ENCODE measurements at regions not wholly inside any gene's neighbourhood (a gene's known extent, or its start where the extent isn't known, plus 50 kb on each side); places are given as distances from the start of the nearest gene placed in this dataset.

DNA sequence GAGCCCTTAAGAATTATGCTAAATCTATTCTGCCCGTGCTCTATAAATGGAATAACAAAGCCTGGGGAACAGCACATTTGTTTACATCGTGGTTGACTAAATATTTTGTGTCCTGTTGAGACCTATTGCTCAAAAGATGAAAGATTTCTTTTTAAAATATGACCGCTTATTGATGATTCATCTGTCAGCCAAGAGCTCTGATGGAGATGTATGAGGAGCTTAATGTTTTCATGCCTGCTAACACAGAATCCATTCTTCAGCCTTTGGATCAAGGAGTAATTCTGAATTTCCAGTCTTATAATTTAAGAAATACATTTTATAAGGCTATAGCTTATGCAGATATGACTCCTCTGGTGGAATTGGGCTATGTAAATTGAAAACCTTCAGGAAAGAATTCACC lies 271.3 kb upstream of the FAT4 start:
- no peak overlapping the region for H3K4me2 ChIP-seq (ENCODE audit: low read length)
- ChIA-PET RAD21 (ENCODE audit: low non-redundant PET in 1 of 2, low total read pairs in 2 of 2, uncharacterized antibody in 2 of 2, unreplicated experiment in 2 of 2) (no interaction called here), POLR2A (no interaction called here), CTCF (no interaction called here)
- intact Hi-C loops (cut with micrococcal nuclease): no loop called here
- no peaks in the 10 kb centered on the region for H3K79me2 ChIP-seq (ENCODE audit: insufficient read depth, low read length)
- ATAC-seq (no peak), DNase-seq (ENCODE audit: low read depth, low spot score) (no peak)
- H3K27me3 ChIP-seq (ENCODE audit: insufficient read depth, low read length): no peaks in the 10 kb centered on the region
- H3K4me3 ChIP-seq (replicated peaks in 1 of 2; ENCODE audit: low read depth in 1 of 2, low read length in 2 of 2): no peak overlapping the region
- no peaks in the 10 kb centered on the region for H3K36me3 ChIP-seq (ENCODE audit: control insufficient read depth in 1 of 2, insufficient read depth in 2 of 2, low read length in 2 of 2)
- no peaks in the 10 kb centered on the region for H4K20me1 ChIP-seq (ENCODE audit: insufficient read depth)
- no peaks in the 10 kb centered on the region for H3K9me3 ChIP-seq (ENCODE audit: control insufficient read depth in 1 of 2, insufficient read depth in 1 of 2, low read depth in 1 of 2, low read length in 2 of 2)
- 0 out of 4 replicates have a peak, but pooled peaks cover 0 to 4% of the 10 kb centered on the region in 2 experiments for H3K4me1 ChIP-seq (ENCODE audit: control insufficient read depth in 1 of 2, insufficient read depth in 2 of 2, low read length in 2 of 2)
- TF ChIP-seq TCF7L2 (IDR thresholded peaks at IDR 0.05; ENCODE audit: borderline replicate concordance, extremely low read depth, insufficient read depth, insufficient read length) (no peak), EZH2 (IDR thresholded peaks at IDR 0.05) (no peak), EZH2phosphoT487 (IDR thresholded peaks at IDR 0.05; ENCODE audit: borderline replicate concordance) (no peak), ELF1 (IDR thresholded peaks at IDR 0.05; ENCODE audit: borderline replicate concordance, low read depth) (no peak), EGR1 (IDR thresholded peaks at IDR 0.05; ENCODE audit: low read depth) (no peak), FOSL1 (IDR thresholded peaks at IDR 0.05; ENCODE audit: low read depth) (no peak), ZNF274 (IDR thresholded peaks at IDR 0.05; ENCODE audit: low read depth, low read length) (no peak), SP1 (IDR thresholded peaks at IDR 0.05; ENCODE audit: low read depth) (no peak), ZFX (IDR thresholded peaks at IDR 0.05) (no peak), SRF (IDR thresholded peaks at IDR 0.05; ENCODE audit: low read depth) (no peak), JUND (IDR thresholded peaks at IDR 0.05) (no peak), SIN3A (IDR thresholded peaks at IDR 0.05; ENCODE audit: low read depth) (no peak)
- TF ChIP-seq, protein P1, sequence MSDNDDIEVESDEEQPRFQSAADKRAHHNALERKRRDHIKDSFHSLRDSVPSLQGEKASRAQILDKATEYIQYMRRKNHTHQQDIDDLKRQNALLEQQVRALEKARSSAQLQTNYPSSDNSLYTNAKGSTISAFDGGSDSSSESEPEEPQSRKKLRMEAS (IDR thresholded peaks at IDR 0.05): no peak
- TF ChIP-seq, protein P2, sequence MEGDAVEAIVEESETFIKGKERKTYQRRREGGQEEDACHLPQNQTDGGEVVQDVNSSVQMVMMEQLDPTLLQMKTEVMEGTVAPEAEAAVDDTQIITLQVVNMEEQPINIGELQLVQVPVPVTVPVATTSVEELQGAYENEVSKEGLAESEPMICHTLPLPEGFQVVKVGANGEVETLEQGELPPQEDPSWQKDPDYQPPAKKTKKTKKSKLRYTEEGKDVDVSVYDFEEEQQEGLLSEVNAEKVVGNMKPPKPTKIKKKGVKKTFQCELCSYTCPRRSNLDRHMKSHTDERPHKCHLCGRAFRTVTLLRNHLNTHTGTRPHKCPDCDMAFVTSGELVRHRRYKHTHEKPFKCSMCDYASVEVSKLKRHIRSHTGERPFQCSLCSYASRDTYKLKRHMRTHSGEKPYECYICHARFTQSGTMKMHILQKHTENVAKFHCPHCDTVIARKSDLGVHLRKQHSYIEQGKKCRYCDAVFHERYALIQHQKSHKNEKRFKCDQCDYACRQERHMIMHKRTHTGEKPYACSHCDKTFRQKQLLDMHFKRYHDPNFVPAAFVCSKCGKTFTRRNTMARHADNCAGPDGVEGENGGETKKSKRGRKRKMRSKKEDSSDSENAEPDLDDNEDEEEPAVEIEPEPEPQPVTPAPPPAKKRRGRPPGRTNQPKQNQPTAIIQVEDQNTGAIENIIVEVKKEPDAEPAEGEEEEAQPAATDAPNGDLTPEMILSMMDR (IDR thresholded peaks at IDR 0.05 in 2 of 3, conservative IDR thresholded peaks at IDR 0.05 in 1 of 3; ENCODE audit: borderline replicate concordance in 1 of 3, insufficient read depth in 1 of 3, low read depth in 2 of 3, low read length in 2 of 3): no peak
- H3K9ac ChIP-seq (ENCODE audit: low read length): no peak overlapping the region
- no peaks in the 10 kb centered on the region for H3K9me2 ChIP-seq (ENCODE audit: insufficient read depth)
- no peak overlapping the region for H3K27ac ChIP-seq (ENCODE audit: low read depth, low read length)
- H2AFZ ChIP-seq (ENCODE audit: low read depth, low read length, poor library complexity, severe bottlenecking): no peak overlapping the region
- no TSS peak for BruUV-seq (replicated peaks)

Data from HCT116 (cell line).